Transverse colon (tissue), 4 donors: ENCODE measurements at regions not wholly inside any gene's neighbourhood (a gene's known extent, or its start where the extent isn't known, plus 50 kb on each side); places are given as distances from the start of the nearest gene placed in this dataset.

Source experiments
- EP300 ChIP-seq: sonication (generic); formaldehyde crosslinking; IDR thresholded peaks from one replicate; pipeline ENCODE4 v1.6.1; 2017; ENCODE audit warnings: antibody characterized with exemption, low read depth
- POLR2A ChIP-seq: fragments of 450-650 bp; IDR thresholded peaks from one replicate; pipeline ENCODE4 v1.6.1; 2016; ENCODE audit warnings: antibody characterized with exemption, mild to moderate bottlenecking, moderate library complexity
- POLR2AphosphoS5 ChIP-seq, 3 donors: sonication (generic); formaldehyde crosslinking; IDR thresholded peaks; one replicate each; pipeline ENCODE4 v1.6.1; 2016; ENCODE audit warnings: antibody characterized with exemption in 3 of 3
- TF ChIP-seq, protein P1 (sequence below), 5 experiments: fragments of 200-600 bp in 3 of 5; fragments of 450-650 bp in 2 of 5; sonication (generic) in 3 of 5; IDR thresholded peaks; 1 replicate in 2 of 5; 2 replicates in 3 of 5; pipeline ENCODE4 v1.5.1; 2016 to 2017; ENCODE audit warnings: antibody characterized with exemption in 5 of 5, inconsistent platforms in 3 of 5, mild to moderate bottlenecking in 2 of 5, moderate library complexity in 1 of 5

DNA sequence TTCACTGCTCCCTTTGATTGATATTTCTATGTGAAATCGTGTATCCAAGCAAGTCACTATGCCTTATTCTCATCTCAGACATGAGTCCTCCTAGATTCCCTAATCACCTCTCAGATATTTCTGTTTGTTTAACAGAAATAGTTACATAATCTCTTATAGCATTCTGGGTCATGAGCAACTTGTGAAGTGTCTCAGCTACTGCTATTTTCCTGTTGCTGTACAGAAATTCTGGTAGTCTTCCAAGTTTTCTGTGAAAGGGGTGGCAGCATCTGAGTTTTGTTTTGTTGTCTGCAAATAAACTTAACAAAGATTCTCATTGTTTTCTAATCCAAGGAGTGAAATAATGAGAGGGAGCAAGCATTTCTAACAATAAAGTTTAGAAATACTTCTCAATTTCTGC, 256.9 kb upstream of the ST8SIA4 start:
- TF ChIP-seq, protein P1, sequence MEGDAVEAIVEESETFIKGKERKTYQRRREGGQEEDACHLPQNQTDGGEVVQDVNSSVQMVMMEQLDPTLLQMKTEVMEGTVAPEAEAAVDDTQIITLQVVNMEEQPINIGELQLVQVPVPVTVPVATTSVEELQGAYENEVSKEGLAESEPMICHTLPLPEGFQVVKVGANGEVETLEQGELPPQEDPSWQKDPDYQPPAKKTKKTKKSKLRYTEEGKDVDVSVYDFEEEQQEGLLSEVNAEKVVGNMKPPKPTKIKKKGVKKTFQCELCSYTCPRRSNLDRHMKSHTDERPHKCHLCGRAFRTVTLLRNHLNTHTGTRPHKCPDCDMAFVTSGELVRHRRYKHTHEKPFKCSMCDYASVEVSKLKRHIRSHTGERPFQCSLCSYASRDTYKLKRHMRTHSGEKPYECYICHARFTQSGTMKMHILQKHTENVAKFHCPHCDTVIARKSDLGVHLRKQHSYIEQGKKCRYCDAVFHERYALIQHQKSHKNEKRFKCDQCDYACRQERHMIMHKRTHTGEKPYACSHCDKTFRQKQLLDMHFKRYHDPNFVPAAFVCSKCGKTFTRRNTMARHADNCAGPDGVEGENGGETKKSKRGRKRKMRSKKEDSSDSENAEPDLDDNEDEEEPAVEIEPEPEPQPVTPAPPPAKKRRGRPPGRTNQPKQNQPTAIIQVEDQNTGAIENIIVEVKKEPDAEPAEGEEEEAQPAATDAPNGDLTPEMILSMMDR (IDR thresholded peaks at IDR 0.05), result no peak
- no peak for TF ChIP-seq POLR2AphosphoS5 (IDR thresholded peaks at IDR 0.05)
- no peak for TF ChIP-seq EP300
- no peak for TF ChIP-seq POLR2A
